Astrocyte of the spinal cord (primary cell): ENCODE measurements at regions not wholly inside any gene's neighbourhood (a gene's known extent, or its start where the extent isn't known, plus 50 kb on each side); places are given as distances from the start of the nearest gene placed in this dataset.
A peak's percentile ranks its signal among the peaks of the same experiment; 100 is the strongest.

Source experiments
- DNase-seq: peaks from one replicate; pipeline ENCODE4 v3.0.0; 2011; ENCODE audit warnings: low read depth, low spot score
- H3K4me3 ChIP-seq: 2 replicates; pipeline ENCODE4 v1.5.1; 2011; ENCODE audit warnings: low read depth, mild to moderate bottlenecking, low read length, moderate library complexity
- in situ Hi-C: cut with HindIII; loops from 2 replicates; pipeline ENCODE4 v1.10.0; 2017; ENCODE audit warnings: low sequenced_read_pairs
- TF ChIP-seq, protein P1 (sequence below): IDR thresholded peaks from 2 replicates; pipeline ENCODE4 v1.5.1; 2012; ENCODE audit warnings: low read depth, mild to moderate bottlenecking, low read length, inconsistent platforms

- H3K4me3 ChIP-seq, result no peak overlapping the region
- no peak for DNase-seq
- in situ Hi-C loops, result no loop called here
- TF ChIP-seq, protein P1, sequence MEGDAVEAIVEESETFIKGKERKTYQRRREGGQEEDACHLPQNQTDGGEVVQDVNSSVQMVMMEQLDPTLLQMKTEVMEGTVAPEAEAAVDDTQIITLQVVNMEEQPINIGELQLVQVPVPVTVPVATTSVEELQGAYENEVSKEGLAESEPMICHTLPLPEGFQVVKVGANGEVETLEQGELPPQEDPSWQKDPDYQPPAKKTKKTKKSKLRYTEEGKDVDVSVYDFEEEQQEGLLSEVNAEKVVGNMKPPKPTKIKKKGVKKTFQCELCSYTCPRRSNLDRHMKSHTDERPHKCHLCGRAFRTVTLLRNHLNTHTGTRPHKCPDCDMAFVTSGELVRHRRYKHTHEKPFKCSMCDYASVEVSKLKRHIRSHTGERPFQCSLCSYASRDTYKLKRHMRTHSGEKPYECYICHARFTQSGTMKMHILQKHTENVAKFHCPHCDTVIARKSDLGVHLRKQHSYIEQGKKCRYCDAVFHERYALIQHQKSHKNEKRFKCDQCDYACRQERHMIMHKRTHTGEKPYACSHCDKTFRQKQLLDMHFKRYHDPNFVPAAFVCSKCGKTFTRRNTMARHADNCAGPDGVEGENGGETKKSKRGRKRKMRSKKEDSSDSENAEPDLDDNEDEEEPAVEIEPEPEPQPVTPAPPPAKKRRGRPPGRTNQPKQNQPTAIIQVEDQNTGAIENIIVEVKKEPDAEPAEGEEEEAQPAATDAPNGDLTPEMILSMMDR, result no peak
These were observed 252.8 kb upstream of the MMS22L start for GRCh38 chr6:97535800-97536199.

DNA sequence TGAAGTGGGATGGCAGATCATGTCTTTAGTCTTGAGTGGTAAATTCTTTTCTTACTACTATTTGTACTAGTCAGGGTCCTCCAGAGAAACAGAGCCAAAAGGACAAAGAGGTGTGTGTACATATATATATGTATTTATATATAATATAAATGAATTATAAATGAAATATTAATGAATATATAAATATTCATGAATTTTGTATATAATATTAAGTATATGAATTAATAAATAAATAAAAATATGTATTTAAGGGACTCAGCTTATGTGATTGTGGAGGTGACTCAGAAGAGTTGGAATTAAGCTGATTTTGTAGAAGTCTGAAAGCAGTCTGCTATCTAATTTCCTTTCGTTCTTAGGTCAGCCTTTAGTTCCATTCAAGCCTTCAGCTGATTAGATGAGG lies 265.3 kb upstream of the MMS22L start:
- no peak overlapping the region for H3K4me3 ChIP-seq
- no peak for DNase-seq
- TF ChIP-seq, protein P1, result no peak
- in situ Hi-C loops, result no loop called here

DNA sequence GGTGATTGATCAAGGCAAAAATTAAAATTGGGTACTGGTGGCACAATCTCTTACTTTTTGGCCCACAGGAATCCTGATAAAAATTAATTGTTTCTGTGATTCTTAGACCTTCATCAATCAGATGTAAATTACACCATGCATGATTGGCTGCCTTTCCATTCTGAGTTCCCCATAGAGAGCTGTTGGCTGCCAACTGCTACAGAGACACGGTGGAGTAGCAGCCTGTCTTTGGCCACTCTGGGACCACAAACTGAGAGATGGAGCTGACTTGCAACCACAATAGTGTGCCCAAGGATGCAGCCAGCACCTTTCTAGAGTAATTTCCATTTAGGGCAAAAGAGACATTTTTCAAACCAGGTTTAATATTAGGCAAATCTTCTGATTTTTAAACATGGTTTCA lies 274.3 kb upstream of the MMS22L start:
- TF ChIP-seq, protein P1, result no peak
- in situ Hi-C loops, result no loop called here
- H3K4me3 ChIP-seq, result no peak overlapping the region

DNA sequence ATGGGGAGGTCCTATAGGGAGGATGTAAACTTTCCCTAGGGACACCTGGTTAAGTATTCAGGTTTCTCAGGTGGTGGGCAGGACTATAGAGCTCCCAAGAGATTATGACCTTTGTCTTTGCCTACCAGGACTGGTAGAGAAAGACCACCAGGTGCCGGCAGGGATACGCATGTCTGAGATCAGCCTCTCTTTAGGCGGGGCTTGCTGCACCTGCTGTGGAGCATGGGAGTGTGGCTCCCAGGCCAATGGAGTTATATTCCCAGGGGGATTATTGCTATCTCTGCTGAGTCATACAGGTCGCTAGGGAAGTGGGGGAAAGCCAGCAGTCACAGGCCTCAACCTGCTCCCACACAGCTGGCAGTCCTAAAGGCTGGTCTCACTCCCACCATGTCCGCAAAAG lies 280.5 kb upstream of the MMS22L start:
- TF ChIP-seq, protein P1, result no peak
- no peak for DNase-seq
- in situ Hi-C loops, result no loop called here
- no peak overlapping the region for H3K4me3 ChIP-seq

More for the DNA sequence above, 274.3 kb upstream of the MMS22L start:
- no peak for DNase-seq

DNA sequence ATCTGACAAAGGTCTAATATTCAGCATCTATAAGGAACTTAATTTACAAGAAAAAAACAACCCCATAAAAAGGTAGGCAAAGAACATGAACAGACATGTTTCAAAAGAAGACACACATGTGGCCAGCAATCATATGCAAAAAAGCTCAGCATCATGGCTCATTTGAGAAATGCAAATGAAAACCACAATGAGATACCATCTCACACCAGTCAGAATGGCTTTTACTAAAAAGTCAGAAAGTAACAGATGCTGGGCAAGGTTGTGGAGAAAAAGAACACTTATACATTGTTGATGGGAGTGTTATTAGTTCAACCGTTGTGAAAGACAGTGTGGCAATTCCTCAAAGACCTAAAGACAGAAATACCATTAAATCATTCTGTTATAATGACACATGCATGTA lies 289.9 kb upstream of the MMS22L start:
- no peak for DNase-seq
- H3K4me3 ChIP-seq, result no peak overlapping the region
- TF ChIP-seq, protein P1, result no peak
- in situ Hi-C loops, result no loop called here

DNA sequence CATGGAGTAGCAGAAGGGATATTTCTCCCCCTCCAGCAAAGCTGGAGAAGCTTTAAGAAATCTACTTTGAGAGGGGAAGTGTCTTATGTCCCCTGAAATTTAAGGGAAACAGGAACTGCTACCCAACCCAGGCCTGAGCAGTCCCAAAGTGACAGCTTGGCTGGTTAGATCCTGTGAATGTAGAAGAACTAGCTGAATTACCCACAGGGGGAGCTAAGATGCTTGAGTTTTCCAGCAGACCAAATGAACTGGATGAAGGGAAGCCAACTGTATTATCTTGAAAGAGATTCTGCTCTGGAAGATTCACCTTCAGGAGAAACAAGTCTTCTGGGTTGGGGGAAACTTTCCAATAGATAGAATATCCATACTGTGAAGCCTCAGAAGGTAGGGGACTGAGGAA lies 303.3 kb upstream of the MMS22L start:
- in situ Hi-C loops, result no loop called here
- H3K4me3 ChIP-seq, result no peak overlapping the region
- DNase-seq, result peak; percentile 20
- TF ChIP-seq, protein P1, result peak; percentile 23

DNA sequence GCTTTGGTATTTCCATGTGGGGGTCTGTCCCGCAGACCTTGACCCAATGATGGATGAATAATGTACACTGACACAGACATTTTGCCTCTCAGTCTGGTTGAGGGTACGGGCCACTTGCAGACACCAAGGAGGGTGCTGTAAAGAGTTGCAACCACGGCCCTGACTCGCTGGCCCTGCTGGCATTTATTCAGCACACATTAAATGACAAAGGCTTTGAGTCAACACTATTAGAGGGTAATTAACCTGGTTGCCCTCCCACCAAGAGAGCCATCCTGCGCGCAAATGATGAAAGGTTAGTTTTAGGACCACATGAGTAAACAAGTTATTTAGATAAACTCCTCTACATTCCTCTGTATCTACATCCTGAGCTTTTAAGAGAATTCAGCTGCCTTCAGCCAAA lies 308.9 kb upstream of the MMS22L start:
- no peak overlapping the region for H3K4me3 ChIP-seq
- no peak for DNase-seq
- in situ Hi-C loops, result no loop called here
- TF ChIP-seq, protein P1, result no peak
